ENCODE measurements at regions not wholly inside any gene's neighbourhood (a gene's known extent, or its start where the extent isn't known, plus 50 kb on each side); places are given as distances from the start of the nearest gene placed in this dataset.

- ChIA-PET CTCF (ENCODE audit: partially characterized antibody) (interaction anchor here (0.5 kb wide), 1 partner anchor 256 kb away, joined by 3 read pairs; no protein-coding TSS in a partner anchor), POLR2A (ENCODE audit: partially characterized antibody) (no interaction called here)
- H3K9me3 ChIP-seq (ENCODE audit: insufficient read depth in 2 of 2, low read depth in 1 of 2, low read length in 1 of 2): no peaks in the 10 kb centered on the region
- H4K20me1 ChIP-seq (replicated peaks in 1 of 2; ENCODE audit: control insufficient read depth in 1 of 2, insufficient read depth in 2 of 2, low read length in 2 of 2): no peaks in the 10 kb centered on the region
- H3K4me3 ChIP-seq (ENCODE audit: extremely low read depth in 1 of 4, insufficient read depth in 2 of 4, low read depth in 3 of 4, low read length in 4 of 4): no peak overlapping the region
- no peak overlapping the region for H3K4ac ChIP-seq (replicated peaks; ENCODE audit: insufficient read length, low read depth, low read length)
- FAIRE-seq (no peak), DNase-seq (ENCODE audit: low read depth in 1 of 2, low spot score in 2 of 2) (no peak)
- H3K4me1 ChIP-seq (replicated peaks in 1 of 4; ENCODE audit: control insufficient read depth in 3 of 4, insufficient read depth in 4 of 4, low read length in 3 of 4): no peaks in the 10 kb centered on the region
- no peak overlapping the region for H2BK120ac ChIP-seq (replicated peaks; ENCODE audit: low read depth, low read length)
- no peak overlapping the region for H3K9ac ChIP-seq (replicated peaks in 1 of 4; ENCODE audit: extremely low read depth in 1 of 4, low read depth in 3 of 4, low read length in 3 of 4)
- H3K79me2 ChIP-seq (ENCODE audit: control insufficient read depth in 1 of 2, insufficient read depth in 2 of 2, low read length in 2 of 2): no peaks in the 10 kb centered on the region
- no peaks in the 10 kb centered on the region for H3K36me3 ChIP-seq (ENCODE audit: control insufficient read depth in 2 of 4, insufficient read depth in 4 of 4, low read length in 3 of 4)
- no peak overlapping the region for H3K23ac ChIP-seq (ENCODE audit: insufficient read length)
- TF ChIP-seq EGR1 (IDR thresholded peaks at IDR 0.05; ENCODE audit: borderline replicate concordance, low read depth, low read length): no peak
- TF ChIP-seq RNF2 (IDR thresholded peaks at IDR 0.05; ENCODE audit: borderline replicate concordance, low read depth, low read length, missing control alignments, poor library complexity, severe bottlenecking): no peak
- no peak for TF ChIP-seq SIX5 (IDR thresholded peaks at IDR 0.05; ENCODE audit: low read depth, low read length)
- TF ChIP-seq BCL11A (IDR thresholded peaks at IDR 0.05; ENCODE audit: low read depth in 2 of 2, low read length in 2 of 2): no peak
- no peak for TF ChIP-seq TEAD4 (IDR thresholded peaks at IDR 0.05; ENCODE audit: low read depth, low read length)
- TF ChIP-seq SP1 (IDR thresholded peaks at IDR 0.05; ENCODE audit: low read depth, low read length): no peak
- TF ChIP-seq SAP30 (IDR thresholded peaks at IDR 0.05; ENCODE audit: insufficient read depth, insufficient replicate concordance, low read length): no peak
- no peak overlapping the region for H4K5ac ChIP-seq (ENCODE audit: insufficient read length, low read depth, low read length)
- H3K14ac ChIP-seq (ENCODE audit: insufficient read length): no peak overlapping the region
- H3K27ac ChIP-seq (ENCODE audit: low read depth, low read length): no peak overlapping the region
- no peak overlapping the region for H2AK5ac ChIP-seq (ENCODE audit: low read depth, low read length)
- no peak overlapping the region for H4K8ac ChIP-seq (ENCODE audit: extremely low read depth, insufficient read depth, low read length)
- H4K91ac ChIP-seq (replicated peaks; ENCODE audit: insufficient read length, low read length): no peak overlapping the region
- H3K23me2 ChIP-seq (ENCODE audit: low read depth, low read length): no peaks in the 10 kb centered on the region
- H3K4me2 ChIP-seq (ENCODE audit: insufficient read depth in 1 of 2, low read depth in 2 of 2, low read length in 2 of 2): no peak overlapping the region
- H3K27me3 ChIP-seq (replicated peaks in 1 of 4; ENCODE audit: control insufficient read depth in 3 of 4, extremely low read depth in 1 of 4, insufficient read depth in 3 of 4, low read length in 3 of 4): no peaks in the 10 kb centered on the region
- no peak overlapping the region for H2AFZ ChIP-seq (ENCODE audit: low read length)
- no peak overlapping the region for H2BK12ac ChIP-seq (ENCODE audit: low read depth, low read length)
- no peak overlapping the region for H2BK5ac ChIP-seq (ENCODE audit: low read depth, low read length)
- no peak overlapping the region for H3K56ac ChIP-seq (replicated peaks; ENCODE audit: insufficient read length, low read depth, low read length)
- H2BK15ac ChIP-seq (ENCODE audit: low read length): no peak overlapping the region
- 87% methylated on average over 2 of the region's 2 CpGs; no CpG with 5 or more reads in 1 of the 2 experiments for WGBS, 2 experiments (ENCODE audit: extremely low coverage in 1 of 2, insufficient coverage in 1 of 2, insufficient read length in 1 of 2, insufficient replicate concordance in 2 of 2, low coverage in 1 of 2, low lambda C conversion rate in 2 of 2, missing lambda C conversion rate in 1 of 2)
- no peak overlapping the region for H3K18ac ChIP-seq (ENCODE audit: extremely low read depth, low read length)
- H3K79me1 ChIP-seq (ENCODE audit: low read depth, low read length): no peaks in the 10 kb centered on the region
- H2BK20ac ChIP-seq (ENCODE audit: low read length): no peak overlapping the region
Observed at GRCh38 chr2:36245651-36246050, 109.9 kb upstream of the CRIM1 start.

Measured in H1 (cell line).